Hematopoietic multipotent progenitor cell (in vitro differentiated cells): ENCODE measurements at regions not wholly inside any gene's neighbourhood (a gene's known extent, or its start where the extent isn't known, plus 50 kb on each side); places are given as distances from the start of the nearest gene placed in this dataset.
"Not testable (repeated sequence)": the region's sequence is repeated elsewhere in the genome, so short reads cannot be mapped to it uniquely, and the experiment has no call there.

ENCODE experiments used
- DNase-seq, 3 donors: peaks; one replicate each; pipeline ENCODE4 v3.0.0-alpha.2; 2011 to 2015; ENCODE audit warnings: low read depth in 2 of 3, low spot score in 2 of 3

GRCh38 chr18:59848002-59848401, 51.8 kb upstream of the PMAIP1 start:
- no peak for DNase-seq

- not testable (repeated sequence) for DNase-seq
Observed at GRCh38 chr18:59847491-59847846, 52.3 kb upstream of the PMAIP1 start.

DNA sequence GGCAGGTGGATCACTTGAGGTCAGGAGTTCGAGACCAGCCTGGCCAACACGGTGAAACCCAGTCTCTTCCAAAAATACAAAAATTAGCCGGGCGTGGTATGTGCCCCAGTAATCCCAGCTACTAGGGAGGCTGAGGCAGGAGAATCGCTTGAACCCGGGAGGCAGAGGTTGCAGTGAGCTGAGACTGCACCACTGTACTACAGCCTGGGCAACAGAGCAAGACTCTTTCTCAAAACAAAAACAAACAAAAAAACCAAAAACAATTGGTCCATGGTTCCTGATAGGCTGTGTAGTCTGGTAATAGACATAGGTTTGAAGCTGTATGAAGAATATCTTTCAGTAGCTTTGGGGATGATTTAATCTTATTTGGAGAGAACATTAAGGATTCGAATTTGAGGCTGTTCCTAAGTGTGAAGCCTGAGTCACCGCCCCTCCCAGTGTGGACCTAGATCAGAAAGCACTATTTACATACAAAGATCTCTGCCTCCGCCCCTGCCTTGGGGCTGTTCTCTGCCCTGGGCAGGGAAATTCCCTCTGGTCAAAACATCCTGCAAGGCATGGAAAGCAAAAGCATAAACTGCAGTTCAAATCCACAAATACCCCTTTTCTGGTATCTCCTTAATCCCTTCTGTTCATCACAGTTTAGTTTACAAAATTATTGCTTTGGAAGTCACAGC, 52.8 kb upstream of the PMAIP1 start:
- DNase-seq, result no peak

GRCh38 chr18:59842947-59843346, 56.8 kb upstream of the PMAIP1 start:
- no peak for DNase-seq

GRCh38 chr18:59839931-59840685, 59.7 kb upstream of the PMAIP1 start:
- no peak for DNase-seq

- DNase-seq, result no peak
Observed at GRCh38 chr18:59839246-59839645, 60.5 kb upstream of the PMAIP1 start.

DNA sequence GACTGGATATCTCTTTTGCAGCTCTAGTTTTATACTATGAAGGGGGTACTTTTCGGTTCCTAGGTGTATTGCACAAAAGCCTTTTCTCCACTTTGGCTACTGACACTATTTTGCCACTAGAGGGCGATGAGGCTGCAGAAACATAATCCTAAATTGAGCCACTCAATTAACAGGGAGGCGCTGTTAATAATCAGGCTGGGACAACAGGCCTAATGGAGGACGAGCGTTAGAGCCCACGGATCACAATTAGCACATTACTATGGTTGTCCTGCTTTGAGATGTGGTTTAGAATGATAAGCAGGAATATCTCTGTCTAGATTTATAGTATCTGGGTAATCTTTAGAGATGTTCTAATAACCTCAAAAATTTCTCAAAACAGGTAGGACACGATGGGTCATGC, 62.2 kb upstream of the PMAIP1 start:
- peak; percentile 16 to 82 (median 68) for DNase-seq

- DNase-seq, result no peak
Observed at GRCh38 chr18:59835605-59836379, 64.0 kb upstream of the PMAIP1 start.

- no peak for DNase-seq
Observed at GRCh38 chr18:59834267-59834666, 65.5 kb upstream of the PMAIP1 start.

DNA sequence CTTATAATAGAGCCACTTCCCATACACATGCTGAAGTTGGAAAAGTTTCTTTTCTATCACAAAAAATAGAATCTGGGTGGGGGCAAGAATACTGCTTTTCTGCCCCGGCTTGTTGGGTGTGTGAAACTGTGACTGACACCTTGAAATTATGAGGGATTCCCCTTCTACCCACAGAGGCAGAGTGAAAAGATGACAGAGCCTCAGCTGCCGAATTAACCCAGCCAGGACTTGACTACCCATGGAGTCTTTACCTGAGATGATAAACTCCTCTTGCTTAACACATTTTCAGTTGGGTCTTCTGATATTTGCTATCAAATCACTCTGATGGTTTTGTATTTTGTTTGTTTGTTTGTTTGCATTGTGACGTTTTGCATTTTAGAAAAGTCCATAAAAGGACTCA, 66.0 kb upstream of the PMAIP1 start:
- no peak for DNase-seq

DNA sequence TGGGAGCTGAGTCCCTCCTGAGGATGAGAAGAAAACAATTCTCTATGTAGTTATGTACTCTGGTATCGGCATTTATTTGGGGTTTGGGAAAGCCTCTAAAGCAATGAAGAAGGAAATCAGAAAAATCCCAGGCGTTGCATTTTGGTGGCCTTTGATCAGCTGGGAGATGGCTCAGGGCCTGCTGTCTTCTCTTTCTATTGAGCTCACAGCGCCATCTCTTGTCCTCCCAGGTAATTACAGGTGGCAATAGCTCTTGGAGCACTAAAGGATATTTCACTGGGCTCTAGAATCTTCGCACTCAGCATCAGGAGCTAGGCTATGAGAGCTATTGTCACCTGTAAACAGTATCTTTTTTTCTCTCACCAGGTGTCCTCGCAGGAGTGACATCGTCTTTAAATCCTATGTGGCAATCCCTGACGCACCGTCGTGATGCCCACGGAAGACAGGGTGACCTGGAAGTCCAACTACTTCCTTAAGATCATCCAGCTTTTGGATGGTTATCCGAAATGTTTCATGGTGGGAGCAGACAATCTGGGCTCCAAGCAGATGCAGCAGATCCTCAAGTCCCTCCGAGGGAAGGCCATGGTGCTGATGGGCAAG, 76.1 kb upstream of the PMAIP1 start:
- DNase-seq, result peak in 2 of 3 donors; percentile 42 to 74

DNA sequence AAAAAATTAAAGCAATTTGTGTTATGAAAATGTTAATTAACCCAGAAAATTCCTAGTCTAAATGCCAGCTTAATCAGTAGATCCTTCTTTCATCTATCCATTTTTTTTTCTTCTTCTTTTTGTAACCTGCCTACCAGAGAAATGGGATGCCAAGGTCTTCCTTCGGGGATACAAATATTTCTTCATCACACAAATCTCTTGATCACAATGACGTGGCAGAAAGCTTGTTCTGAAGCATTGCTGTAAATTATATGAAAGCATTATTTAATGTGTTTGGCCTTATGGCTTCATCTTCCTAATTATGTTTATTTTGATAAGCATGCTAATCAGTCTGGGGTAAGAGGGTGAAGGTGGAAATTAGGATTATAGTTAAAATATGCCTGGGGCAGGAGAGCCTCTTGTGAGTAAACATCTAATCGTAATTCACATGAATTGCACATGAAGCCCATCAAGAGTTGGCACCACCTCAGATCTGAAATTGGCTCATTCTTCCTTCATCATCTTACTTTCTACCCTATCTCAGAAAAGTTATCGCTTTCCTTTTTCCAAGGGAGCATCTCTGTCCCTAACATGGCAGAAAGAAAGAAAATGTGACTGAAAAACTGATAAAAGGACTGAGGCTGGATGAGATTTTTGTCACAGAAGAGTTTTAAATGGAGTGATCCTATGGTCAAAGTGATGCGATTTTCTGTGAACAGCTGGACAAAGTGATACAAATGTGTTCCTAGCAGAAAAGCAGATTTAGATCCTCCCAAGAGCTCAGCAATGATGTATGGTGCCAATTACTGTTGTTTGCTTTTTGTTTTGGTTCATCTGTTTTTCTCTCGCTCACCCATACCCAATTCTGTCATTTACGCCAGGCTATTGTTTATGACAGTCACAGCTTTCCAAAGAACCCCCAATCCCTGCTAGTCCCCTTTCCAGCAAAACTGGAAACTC, 76.9 kb upstream of the PMAIP1 start:
- no peak for DNase-seq

DNA sequence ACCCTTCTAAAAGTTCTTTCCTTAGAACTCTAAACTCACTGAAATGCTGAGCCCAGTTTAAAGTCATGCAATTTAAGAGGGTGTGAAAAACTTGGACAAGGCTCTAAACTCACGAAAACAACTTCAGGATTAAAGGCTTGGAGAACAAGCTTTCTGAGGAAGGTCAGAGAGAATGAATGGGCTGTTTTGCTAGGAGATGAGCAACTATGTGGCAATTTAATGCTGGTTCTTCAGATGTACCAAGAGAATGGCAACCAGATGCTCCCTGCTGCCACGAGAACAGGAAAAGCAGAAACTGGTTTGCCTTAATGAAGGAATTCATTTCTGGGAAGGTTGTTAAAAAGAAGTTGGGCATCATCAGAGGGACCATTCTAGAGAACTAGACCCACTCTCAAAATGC, 77.8 kb upstream of the PMAIP1 start:
- no peak for DNase-seq

DNA sequence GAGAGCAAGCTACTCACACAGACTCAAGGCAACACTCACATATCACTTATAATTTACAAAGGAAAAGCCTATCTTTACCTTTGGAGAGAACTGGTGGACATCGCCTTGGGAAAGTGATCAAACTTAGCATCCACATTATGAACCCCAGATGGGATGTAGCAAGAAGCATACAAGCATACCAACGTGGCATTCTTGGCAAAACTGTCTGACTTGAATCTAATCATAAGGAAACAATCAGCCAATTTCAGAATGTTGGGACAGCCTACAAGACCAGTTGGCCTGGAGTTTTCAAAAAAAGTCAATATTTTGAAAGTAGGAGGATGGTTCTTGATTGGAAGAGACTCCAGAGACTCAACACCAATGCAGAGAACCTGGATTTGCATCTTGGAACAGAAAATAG, 79.1 kb upstream of the PMAIP1 start:
- no peak for DNase-seq

- DNase-seq, result no peak
Observed at GRCh38 chr18:59818769-59819168, 81.0 kb upstream of the PMAIP1 start.

GRCh38 chr18:59814891-59815290, 84.9 kb upstream of the PMAIP1 start:
- DNase-seq, result no peak

- DNase-seq, result no peak
Observed at GRCh38 chr18:59813942-59814341, 85.9 kb upstream of the PMAIP1 start.

DNA sequence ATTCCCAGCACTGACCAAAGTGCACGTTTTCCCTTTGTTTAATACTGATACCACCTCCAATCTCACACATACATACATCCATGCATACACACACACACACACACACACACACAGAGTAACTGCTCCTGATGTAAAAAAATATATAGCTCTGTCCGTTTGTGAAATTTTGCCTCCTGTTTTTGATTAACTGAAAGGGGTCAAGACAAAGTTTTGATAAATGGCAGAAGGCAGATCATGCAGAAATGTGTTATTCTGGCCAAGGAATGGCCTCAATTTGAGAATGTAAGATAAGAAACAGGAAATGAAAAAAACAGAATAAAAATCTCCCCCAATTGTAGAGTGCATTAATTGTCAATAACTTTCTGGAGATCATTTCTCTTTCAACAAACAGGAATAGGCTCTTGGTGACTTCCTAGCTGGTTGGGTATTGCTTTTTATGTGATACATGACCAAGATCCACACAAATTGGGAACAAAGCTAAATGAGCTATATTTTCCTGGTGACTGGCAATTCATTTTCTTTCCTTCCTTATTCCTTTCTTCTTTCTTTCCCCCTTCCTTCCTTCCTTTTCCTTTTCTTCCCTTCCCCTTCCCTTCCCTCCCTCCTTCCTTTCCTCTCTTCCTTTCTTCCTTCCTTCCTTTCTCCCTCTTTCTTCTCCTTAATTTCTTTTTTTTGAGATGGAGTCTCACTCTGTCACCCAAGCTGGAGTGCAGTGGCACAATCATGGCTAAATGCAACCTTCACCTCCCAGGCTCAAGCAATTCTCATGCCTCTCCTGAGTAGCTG, 88.9 kb upstream of the PMAIP1 start:
- DNase-seq, result no peak

GRCh38 chr18:59810183-59810582, 89.6 kb upstream of the PMAIP1 start:
- DNase-seq, result no peak
